GM18505 (cell line): ENCODE measurements at regions not wholly inside any gene's neighbourhood (a gene's known extent, or its start where the extent isn't known, plus 50 kb on each side); places are given as distances from the start of the nearest gene placed in this dataset.
"Not testable (repeated sequence)": the region's sequence is repeated elsewhere in the genome, so short reads cannot be mapped to it uniquely, and the experiment has no call there.

Experiments
- ATAC-seq: cut with Tn5 transposase; IDR thresholded peaks from one replicate; pipeline ENCODE4 v1.9.1; 2021; ENCODE audit not compliant: unreplicated experiment
- POLR2A ChIP-seq: IDR thresholded peaks from 4 replicates; pipeline ENCODE4 v1.6.1; 2011; ENCODE audit warnings: borderline replicate concordance; ENCODE audit not compliant: insufficient read depth, insufficient read length; ENCODE audit errors: extremely low read depth

GRCh38 chr14:87623616-87624015, 369.4 kb downstream of the GALC start:
- TF ChIP-seq POLR2A: no peak
- ATAC-seq: no peak

DNA sequence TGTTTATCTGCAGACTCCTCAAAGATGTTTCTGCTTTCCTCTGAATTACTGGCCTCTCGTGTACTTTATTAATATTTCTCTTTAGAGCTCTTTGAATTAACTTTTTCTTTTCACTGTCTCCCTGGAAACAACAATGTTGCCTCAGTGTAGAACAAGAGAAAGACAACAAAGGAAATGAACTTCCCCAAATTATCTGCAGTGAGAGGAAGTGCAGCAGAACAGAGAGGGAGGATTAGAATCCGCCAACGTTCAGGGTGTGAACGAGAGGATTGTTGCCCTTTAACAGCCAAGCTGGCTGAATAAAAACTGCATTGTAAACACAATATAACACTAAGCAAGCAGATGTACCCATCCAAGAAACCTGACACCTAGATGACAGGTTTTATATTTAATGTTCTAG, 375.9 kb downstream of the GALC start:
- no peak for TF ChIP-seq POLR2A
- ATAC-seq: no peak

DNA sequence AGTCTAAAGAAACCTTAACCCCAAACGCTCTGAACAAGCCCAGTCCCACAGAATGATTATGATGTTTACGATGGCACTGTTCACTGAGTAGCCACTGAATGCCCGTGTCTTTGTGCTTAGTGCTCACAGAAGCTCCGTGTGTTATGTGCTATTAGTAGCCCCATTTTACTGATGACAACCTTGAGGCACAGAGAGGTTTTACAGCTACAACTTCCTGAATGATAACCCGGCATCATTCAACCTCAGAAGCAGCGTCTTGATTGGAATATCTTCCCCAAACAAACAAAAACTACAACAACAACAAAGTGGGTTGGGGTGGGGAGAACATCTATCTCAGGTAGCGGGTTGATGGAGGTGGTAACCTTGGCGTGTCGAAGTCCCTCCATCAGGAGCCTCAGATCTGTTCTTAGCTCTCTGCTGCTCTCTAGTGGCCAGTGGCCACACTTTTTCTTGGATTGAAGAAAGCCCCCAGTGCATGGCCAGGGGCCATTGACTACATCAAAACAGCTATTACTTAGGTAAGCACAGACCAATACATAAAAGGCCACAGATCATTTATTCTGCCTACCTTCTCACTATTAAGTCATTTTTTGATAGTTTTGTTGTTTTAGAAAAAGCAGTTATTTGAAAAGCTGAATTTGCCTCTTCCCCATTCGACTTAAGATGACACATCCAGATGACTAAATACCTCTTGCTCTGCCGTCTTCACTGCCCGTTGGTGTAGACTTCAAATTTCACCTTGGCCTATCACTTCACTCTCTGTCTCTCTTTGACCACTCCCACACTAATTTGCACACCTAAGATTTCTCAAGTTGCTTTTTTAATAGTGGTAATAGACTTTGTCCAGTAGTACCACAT, 376.9 kb downstream of the GALC start:
- TF ChIP-seq POLR2A: no peak
- ATAC-seq: peak; percentile 88

DNA sequence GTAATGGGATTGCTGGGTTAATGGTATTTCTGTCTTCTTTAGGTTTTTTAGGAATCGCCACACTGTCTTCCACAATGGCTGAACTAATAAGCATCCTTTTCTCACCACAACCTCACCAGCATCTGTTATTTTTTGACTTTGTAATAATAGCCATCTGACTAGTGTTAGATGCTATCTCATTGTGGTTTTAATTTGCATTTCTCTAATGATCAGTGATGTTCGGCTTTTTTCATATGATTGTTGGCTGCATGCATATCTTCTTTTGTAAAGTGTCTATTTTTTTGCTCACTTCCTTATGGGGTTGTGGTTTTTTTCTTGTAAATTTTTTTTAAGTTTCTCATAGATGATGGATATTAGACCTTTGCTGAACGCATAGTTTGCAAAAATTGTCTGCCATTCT, 377.9 kb downstream of the GALC start:
- ATAC-seq: no peak
- no peak for TF ChIP-seq POLR2A

- ATAC-seq: no peak
- no peak for TF ChIP-seq POLR2A
Measured at GRCh38 chr14:87613881-87614280, 379.1 kb downstream of the GALC start.

DNA sequence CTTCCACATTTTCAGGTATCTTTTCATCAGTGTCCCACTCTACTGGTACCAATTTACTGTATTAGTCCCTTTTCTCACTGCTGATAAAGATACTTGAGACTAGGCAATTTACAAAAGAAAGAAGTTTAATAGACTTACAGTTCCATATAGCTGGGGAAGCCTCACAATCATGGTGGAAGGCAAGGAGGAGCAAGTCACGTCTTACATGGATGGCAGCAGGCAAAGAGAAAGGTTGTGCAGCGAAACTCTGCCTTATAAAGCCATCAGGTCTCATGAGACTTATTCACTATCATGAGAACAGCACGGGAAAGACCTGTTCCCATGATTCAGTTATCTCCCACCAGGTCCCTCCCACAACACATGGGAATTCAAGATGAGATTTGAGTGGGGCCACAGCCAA, 385.9 kb downstream of the GALC start:
- not testable (repeated sequence) for ATAC-seq

- ATAC-seq: no peak
Measured at GRCh38 chr14:87601036-87601435, 391.9 kb downstream of the GALC start.

GRCh38 chr14:87600240-87600639, 392.7 kb downstream of the GALC start:
- ATAC-seq: no peak
- no peak for TF ChIP-seq POLR2A

More at GRCh38 chr14:87601036-87601435, 391.9 kb downstream of the GALC start:
- no peak for TF ChIP-seq POLR2A

DNA sequence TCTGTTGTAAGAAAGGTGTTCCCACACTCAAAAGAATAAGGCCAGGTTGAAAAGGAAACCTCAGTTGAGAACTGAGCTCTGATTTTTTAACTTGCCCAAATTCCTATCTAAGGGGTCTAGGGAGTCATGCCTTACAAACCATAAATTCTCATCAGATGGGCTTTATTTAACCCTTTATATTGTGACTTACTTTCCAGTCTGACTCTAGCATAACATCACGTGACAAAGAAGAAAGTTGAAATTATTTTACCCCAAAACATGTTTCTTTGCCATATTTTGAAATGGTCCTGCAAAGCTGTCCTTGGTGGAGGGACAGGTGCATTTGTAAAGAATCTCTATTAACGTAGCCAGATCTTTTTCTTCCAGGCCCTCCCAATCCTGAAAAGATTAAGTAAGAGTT, 411.7 kb downstream of the GALC start:
- no peak for ATAC-seq
- no peak for TF ChIP-seq POLR2A

DNA sequence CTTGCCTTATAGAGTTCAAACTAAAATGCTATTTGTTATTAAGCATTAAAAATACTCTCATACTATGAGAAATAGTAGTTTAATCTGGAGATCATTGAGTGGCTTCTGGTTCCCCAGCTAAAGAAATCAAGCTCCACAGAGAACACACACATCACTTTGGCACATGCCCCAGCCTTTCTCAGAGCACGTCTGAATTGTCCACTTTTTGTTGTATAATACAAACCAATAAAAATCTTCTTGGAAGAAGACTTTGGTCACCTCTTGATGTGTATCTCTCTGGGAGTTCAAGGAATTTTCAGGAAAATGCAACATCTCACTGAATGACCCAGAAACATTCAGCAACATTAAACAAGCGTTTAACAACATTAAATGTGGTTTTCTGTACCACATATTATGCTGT, 413.9 kb downstream of the GALC start:
- ATAC-seq: no peak
- TF ChIP-seq POLR2A: no peak

GRCh38 chr14:87575378-87575777, 417.6 kb downstream of the GALC start:
- TF ChIP-seq POLR2A: no peak
- no peak for ATAC-seq

- no peak for ATAC-seq
- no peak for TF ChIP-seq POLR2A
Measured at GRCh38 chr14:87573591-87573990, 419.4 kb downstream of the GALC start.

- ATAC-seq: no peak
- no peak for TF ChIP-seq POLR2A
Measured at GRCh38 chr14:87567618-87568295, 425.2 kb downstream of the GALC start.

- no peak for TF ChIP-seq POLR2A
- ATAC-seq: no peak
Measured at GRCh38 chr14:87566991-87567390, 426.0 kb downstream of the GALC start.
